MG63 (cell line): ENCODE measurements at regions not wholly inside any gene's neighbourhood (a gene's known extent, or its start where the extent isn't known, plus 50 kb on each side); places are given as distances from the start of the nearest gene placed in this dataset.

Experiments
- DNase-seq: peaks from one replicate; pipeline ENCODE4 v3.0.0-alpha.2; 2020
- H3K27me3 ChIP-seq: fragments of 250-450 bp; sonication (Bioruptor Pico); 2 replicates; pipeline ENCODE4 v1.5.1; 2020; ENCODE audit warnings: mild to moderate bottlenecking, moderate library complexity
- H3K36me3 ChIP-seq: fragments of 250-450 bp; sonication (Bioruptor Pico); 2 replicates; pipeline ENCODE4 v1.5.1; 2020; ENCODE audit warnings: mild to moderate bottlenecking, moderate library complexity
- H3K4me3 ChIP-seq: fragments of 250-450 bp; sonication (Bioruptor Pico); 2 replicates; pipeline ENCODE4 v1.5.1; 2020; ENCODE audit warnings: mild to moderate bottlenecking, moderate library complexity
- H3K9me3 ChIP-seq: fragments of 250-450 bp; sonication (Bioruptor Pico); 2 replicates; pipeline ENCODE4 v1.5.1; 2020; ENCODE audit warnings: mild to moderate bottlenecking, moderate library complexity

GRCh38 chr4:32506067-32506466 lies 1785.9 kb downstream of the PCDH7 start:
- Histone ChIP-seq H3K4me3 (no peak overlapping the region), H3K36me3 (no peaks in the 10 kb centered on the region), H3K9me3 (no peaks in the 10 kb centered on the region), H3K27me3 (no peaks in the 10 kb centered on the region)
- DNase-seq: no peak

GRCh38 chr4:32519060-32519459 lies 1798.9 kb downstream of the PCDH7 start:
- DNase-seq: no peak
- Histone ChIP-seq H3K9me3 (no peaks in the 10 kb centered on the region), H3K4me3 (no peak overlapping the region), H3K27me3 (no peaks in the 10 kb centered on the region), H3K36me3 (no peaks in the 10 kb centered on the region)

GRCh38 chr4:32525420-32525819 lies 1805.3 kb downstream of the PCDH7 start:
- no peak for DNase-seq
- no peaks in the 10 kb centered on the region for H3K36me3 ChIP-seq
- H3K9me3 ChIP-seq: no peaks in the 10 kb centered on the region
- H3K27me3 ChIP-seq: no peaks in the 10 kb centered on the region
- H3K4me3 ChIP-seq: no peak overlapping the region

GRCh38 chr4:32544846-32545245 lies 1824.7 kb downstream of the PCDH7 start:
- no peak overlapping the region for H3K4me3 ChIP-seq
- no peaks in the 10 kb centered on the region for H3K27me3 ChIP-seq
- H3K9me3 ChIP-seq: no peaks in the 10 kb centered on the region
- no peaks in the 10 kb centered on the region for H3K36me3 ChIP-seq
- DNase-seq: no peak

- DNase-seq: no peak
- no peaks in the 10 kb centered on the region for H3K27me3 ChIP-seq
Observed at GRCh38 chr4:32551943-32552342, 1831.8 kb downstream of the PCDH7 start.

GRCh38 chr4:32560306-32560705 lies 1840.1 kb downstream of the PCDH7 start:
- H3K9me3 ChIP-seq: no peaks in the 10 kb centered on the region
- no peaks in the 10 kb centered on the region for H3K27me3 ChIP-seq
- DNase-seq: no peak
- H3K36me3 ChIP-seq: no peaks in the 10 kb centered on the region
- H3K4me3 ChIP-seq: no peak overlapping the region

More at GRCh38 chr4:32551943-32552342, 1831.8 kb downstream of the PCDH7 start:
- H3K4me3 ChIP-seq: no peak overlapping the region
- H3K9me3 ChIP-seq: no peaks in the 10 kb centered on the region
- H3K36me3 ChIP-seq: no peaks in the 10 kb centered on the region

- H3K9me3 ChIP-seq: no peaks in the 10 kb centered on the region
- H3K4me3 ChIP-seq: no peak overlapping the region
- no peaks in the 10 kb centered on the region for H3K27me3 ChIP-seq
- no peak for DNase-seq
- no peaks in the 10 kb centered on the region for H3K36me3 ChIP-seq
Observed at GRCh38 chr4:32562010-32562409, 1841.8 kb downstream of the PCDH7 start.

GRCh38 chr4:32564626-32565025 lies 1844.5 kb downstream of the PCDH7 start:
- Histone ChIP-seq H3K36me3 (no peaks in the 10 kb centered on the region), H3K9me3 (no peaks in the 10 kb centered on the region), H3K27me3 (no peaks in the 10 kb centered on the region), H3K4me3 (no peak overlapping the region)
- DNase-seq: no peak

GRCh38 chr4:32569861-32570260 lies 1849.7 kb downstream of the PCDH7 start:
- no peak overlapping the region for H3K4me3 ChIP-seq
- no peak for DNase-seq
- H3K36me3 ChIP-seq: no peaks in the 10 kb centered on the region
- H3K9me3 ChIP-seq: no peaks in the 10 kb centered on the region
- no peaks in the 10 kb centered on the region for H3K27me3 ChIP-seq

- no peak for DNase-seq
- Histone ChIP-seq H3K4me3 (no peak overlapping the region), H3K9me3 (no peaks in the 10 kb centered on the region), H3K27me3 (no peaks in the 10 kb centered on the region), H3K36me3 (no peaks in the 10 kb centered on the region)
Observed at GRCh38 chr4:32572366-32572765, 1852.2 kb downstream of the PCDH7 start.

- Histone ChIP-seq H3K4me3 (no peak overlapping the region), H3K9me3 (no peaks in the 10 kb centered on the region), H3K27me3 (no peaks in the 10 kb centered on the region), H3K36me3 (no peaks in the 10 kb centered on the region)
- no peak for DNase-seq
Observed at GRCh38 chr4:32574803-32575202, 1854.6 kb downstream of the PCDH7 start.

- H3K27me3 ChIP-seq: no peaks in the 10 kb centered on the region
- no peak overlapping the region for H3K4me3 ChIP-seq
- H3K9me3 ChIP-seq: no peaks in the 10 kb centered on the region
- no peak for DNase-seq
- H3K36me3 ChIP-seq: no peaks in the 10 kb centered on the region
Observed at GRCh38 chr4:32589097-32589496, 1868.9 kb downstream of the PCDH7 start.

- Histone ChIP-seq H3K4me3 (no peak overlapping the region), H3K9me3 (no peaks in the 10 kb centered on the region), H3K36me3 (no peaks in the 10 kb centered on the region), H3K27me3 (no peaks in the 10 kb centered on the region)
- no peak for DNase-seq
Observed at GRCh38 chr4:32589853-32590252, 1869.7 kb downstream of the PCDH7 start.

- Histone ChIP-seq H3K27me3 (no peaks in the 10 kb centered on the region), H3K36me3 (no peaks in the 10 kb centered on the region), H3K4me3 (no peak overlapping the region), H3K9me3 (no peaks in the 10 kb centered on the region)
- DNase-seq: no peak
Observed at GRCh38 chr4:32597354-32597753, 1877.2 kb downstream of the PCDH7 start.

GRCh38 chr4:32601848-32602247 lies 1881.7 kb downstream of the PCDH7 start:
- DNase-seq: no peak
- Histone ChIP-seq H3K27me3 (no peaks in the 10 kb centered on the region), H3K36me3 (no peaks in the 10 kb centered on the region), H3K4me3 (no peak overlapping the region), H3K9me3 (no peaks in the 10 kb centered on the region)

GRCh38 chr4:32607978-32608377 lies 1887.8 kb downstream of the PCDH7 start:
- no peaks in the 10 kb centered on the region for H3K9me3 ChIP-seq
- H3K27me3 ChIP-seq: no peaks in the 10 kb centered on the region
- H3K4me3 ChIP-seq: no peak overlapping the region
- no peaks in the 10 kb centered on the region for H3K36me3 ChIP-seq
- no peak for DNase-seq

- H3K4me3 ChIP-seq: no peak overlapping the region
- no peak for DNase-seq
- H3K9me3 ChIP-seq: no peaks in the 10 kb centered on the region
- no peaks in the 10 kb centered on the region for H3K36me3 ChIP-seq
- no peaks in the 10 kb centered on the region for H3K27me3 ChIP-seq
Observed at GRCh38 chr4:32624943-32625603, 1904.9 kb downstream of the PCDH7 start.

- Histone ChIP-seq H3K36me3 (no peaks in the 10 kb centered on the region), H3K27me3 (no peaks in the 10 kb centered on the region), H3K4me3 (no peak overlapping the region), H3K9me3 (no peaks in the 10 kb centered on the region)
- DNase-seq: no peak
Observed at GRCh38 chr4:32625687-32626337, 1905.6 kb downstream of the PCDH7 start.
